ENCODE measurements at regions not wholly inside any gene's neighbourhood (a gene's known extent, or its start where the extent isn't known, plus 50 kb on each side); places are given as distances from the start of the nearest gene placed in this dataset.
A peak's percentile ranks its signal among the peaks of the same experiment; 100 is the strongest.

DNA sequence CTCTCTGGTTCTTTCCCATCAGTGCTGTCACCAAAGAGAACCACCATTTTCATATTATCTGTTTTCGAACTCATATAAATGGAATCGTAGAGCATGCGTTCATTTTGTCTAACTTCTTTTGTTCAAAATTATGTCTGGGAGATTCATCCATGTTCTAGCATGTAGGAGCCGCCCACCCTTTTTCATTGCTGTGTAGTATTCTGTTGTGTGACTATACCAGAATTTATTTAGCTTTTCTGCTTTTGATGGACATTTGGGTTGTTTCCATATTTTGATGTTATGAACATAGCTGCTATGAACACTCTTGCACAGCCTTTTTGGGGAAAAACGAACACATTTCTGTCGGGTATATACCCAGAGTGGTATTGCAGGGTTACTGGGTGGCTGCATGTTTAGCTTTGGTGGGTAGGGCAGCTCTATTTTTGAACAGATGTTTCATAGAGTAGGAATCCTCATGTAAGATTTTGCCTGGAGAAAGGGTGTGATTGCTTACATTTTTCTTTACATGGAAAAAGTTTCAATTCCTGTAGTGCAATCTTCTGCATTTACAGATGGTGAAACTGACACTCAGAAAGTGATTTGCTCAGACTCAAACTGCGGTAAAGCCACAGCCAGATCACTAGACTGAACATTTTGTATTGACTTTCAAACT lies 100.2 kb upstream of the IL12B start:
- Mint-ChIP-seq H3K27ac (ENCODE audit: unreplicated experiment) (no peak overlapping the region), H3K9me3 (ENCODE audit: unreplicated experiment) (peaks cover 3% of the 10 kb centered on the region), H3K36me3 (ENCODE audit: low read depth, unreplicated experiment) (peaks cover 2% of the 10 kb centered on the region), H3K27me3 (ENCODE audit: low read depth, unreplicated experiment) (peaks cover 48% of the 10 kb centered on the region), H3K4me3 (ENCODE audit: unreplicated experiment) (no peak overlapping the region), H3K4me1 (ENCODE audit: low read depth, unreplicated experiment) (no peaks in the 10 kb centered on the region)
- no peaks in the 10 kb centered on the region for H3K36me3 ChIP-seq (ENCODE audit: insufficient read depth, low read length)
- FAIRE-seq (peak; percentile 52), DNase-seq (ENCODE audit: low read depth) (no peak)
- no peak overlapping the region for H3K4me2 ChIP-seq (ENCODE audit: low read length)
- no peak overlapping the region for H2AFZ ChIP-seq (ENCODE audit: low read depth, low read length)
- no peaks in the 10 kb centered on the region for H3K79me2 ChIP-seq (ENCODE audit: insufficient read depth, low read length)
- H3K27me3 ChIP-seq (ENCODE audit: insufficient read depth, low read length) = peaks cover 14% of the 10 kb centered on the region
- no peaks in the 10 kb centered on the region for H3K4me1 ChIP-seq (ENCODE audit: insufficient read depth, low read length)
- no peak overlapping the region for H3K9ac ChIP-seq (ENCODE audit: low read length)
- no peak overlapping the region for H3K27ac ChIP-seq (ENCODE audit: low read depth, low read length)
- no peaks in the 10 kb centered on the region for H4K20me1 ChIP-seq (ENCODE audit: insufficient read depth, low read length)
- no peak for TF ChIP-seq EZH2 (IDR thresholded peaks at IDR 0.05; ENCODE audit: insufficient read depth, low read length)
- TF ChIP-seq, protein P1, sequence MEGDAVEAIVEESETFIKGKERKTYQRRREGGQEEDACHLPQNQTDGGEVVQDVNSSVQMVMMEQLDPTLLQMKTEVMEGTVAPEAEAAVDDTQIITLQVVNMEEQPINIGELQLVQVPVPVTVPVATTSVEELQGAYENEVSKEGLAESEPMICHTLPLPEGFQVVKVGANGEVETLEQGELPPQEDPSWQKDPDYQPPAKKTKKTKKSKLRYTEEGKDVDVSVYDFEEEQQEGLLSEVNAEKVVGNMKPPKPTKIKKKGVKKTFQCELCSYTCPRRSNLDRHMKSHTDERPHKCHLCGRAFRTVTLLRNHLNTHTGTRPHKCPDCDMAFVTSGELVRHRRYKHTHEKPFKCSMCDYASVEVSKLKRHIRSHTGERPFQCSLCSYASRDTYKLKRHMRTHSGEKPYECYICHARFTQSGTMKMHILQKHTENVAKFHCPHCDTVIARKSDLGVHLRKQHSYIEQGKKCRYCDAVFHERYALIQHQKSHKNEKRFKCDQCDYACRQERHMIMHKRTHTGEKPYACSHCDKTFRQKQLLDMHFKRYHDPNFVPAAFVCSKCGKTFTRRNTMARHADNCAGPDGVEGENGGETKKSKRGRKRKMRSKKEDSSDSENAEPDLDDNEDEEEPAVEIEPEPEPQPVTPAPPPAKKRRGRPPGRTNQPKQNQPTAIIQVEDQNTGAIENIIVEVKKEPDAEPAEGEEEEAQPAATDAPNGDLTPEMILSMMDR (IDR thresholded peaks at IDR 0.05; ENCODE audit: insufficient read depth, low read depth, low read length) = no peak
- H3K9me3 ChIP-seq (ENCODE audit: insufficient read depth, low read depth, low read length) = no peaks in the 10 kb centered on the region
- H3K4me3 ChIP-seq (ENCODE audit: insufficient read depth, low read depth, low read length) = no peak overlapping the region

DNA sequence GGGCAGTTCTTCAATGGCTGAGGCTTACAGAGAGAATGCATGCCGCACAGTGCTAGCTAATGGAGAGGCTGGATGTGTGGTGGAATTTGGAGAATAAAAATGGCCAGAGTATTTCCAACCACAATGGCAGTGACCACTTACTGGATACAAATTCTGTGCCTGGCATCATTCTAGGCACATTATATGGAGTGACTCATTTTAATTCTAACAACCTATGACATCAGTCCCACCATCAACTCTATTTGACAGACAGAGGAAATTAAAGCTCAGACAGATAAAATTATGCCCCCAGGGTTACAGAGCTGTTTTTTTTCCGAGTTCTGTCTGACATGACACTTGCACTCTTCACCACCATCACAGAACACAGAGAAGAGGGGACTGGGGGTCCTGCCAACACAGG lies 105.6 kb upstream of the IL12B start:
- no peak for FAIRE-seq

GRCh38 chr5:159438092-159438491 lies 107.8 kb upstream of the IL12B start:
- peaks cover 41% of the 10 kb centered on the region for H3K27me3 Mint-ChIP-seq (ENCODE audit: low read depth, unreplicated experiment)
- Histone ChIP-seq H3K27ac (ENCODE audit: low read depth, low read length) (no peak overlapping the region), H3K9me3 (ENCODE audit: insufficient read depth, low read depth, low read length) (no peaks in the 10 kb centered on the region), H3K36me3 (ENCODE audit: insufficient read depth, low read length) (no peaks in the 10 kb centered on the region), H4K20me1 (ENCODE audit: insufficient read depth, low read length) (no peaks in the 10 kb centered on the region), H3K9ac (ENCODE audit: low read length) (no peak overlapping the region), H3K27me3 (ENCODE audit: insufficient read depth, low read length) (peaks cover 2% of the 10 kb centered on the region), H2AFZ (ENCODE audit: low read depth, low read length) (no peak overlapping the region), H3K4me1 (ENCODE audit: insufficient read depth, low read length) (no peaks in the 10 kb centered on the region), H3K4me2 (ENCODE audit: low read length) (no peak overlapping the region), H3K4me3 (ENCODE audit: insufficient read depth, low read depth, low read length) (no peak overlapping the region), H3K79me2 (ENCODE audit: insufficient read depth, low read length) (no peaks in the 10 kb centered on the region)
- FAIRE-seq = no peak
- H3K4me1 Mint-ChIP-seq (ENCODE audit: low read depth, unreplicated experiment) = peaks cover 3% of the 10 kb centered on the region
- H3K36me3 Mint-ChIP-seq (ENCODE audit: low read depth, unreplicated experiment) = no peaks in the 10 kb centered on the region
- H3K27ac Mint-ChIP-seq (ENCODE audit: unreplicated experiment) = no peak overlapping the region
- no peak for TF ChIP-seq EZH2 (IDR thresholded peaks at IDR 0.05; ENCODE audit: insufficient read depth, low read length)
- TF ChIP-seq, protein P1 (IDR thresholded peaks at IDR 0.05; ENCODE audit: insufficient read depth, low read depth, low read length) = no peak
- H3K4me3 Mint-ChIP-seq (ENCODE audit: unreplicated experiment) = no peak overlapping the region
- DNase-seq (ENCODE audit: low read depth) = no peak
- peaks cover 4% of the 10 kb centered on the region for H3K9me3 Mint-ChIP-seq (ENCODE audit: unreplicated experiment)

More for the DNA sequence above, 105.6 kb upstream of the IL12B start:
- peaks cover 55% of the 10 kb centered on the region for H3K27me3 Mint-ChIP-seq (ENCODE audit: low read depth, unreplicated experiment)
- Histone ChIP-seq H3K79me2 (ENCODE audit: insufficient read depth, low read length) (no peaks in the 10 kb centered on the region), H3K4me1 (ENCODE audit: insufficient read depth, low read length) (no peaks in the 10 kb centered on the region), H4K20me1 (ENCODE audit: insufficient read depth, low read length) (no peaks in the 10 kb centered on the region), H3K9me3 (ENCODE audit: insufficient read depth, low read depth, low read length) (no peaks in the 10 kb centered on the region), H2AFZ (ENCODE audit: low read depth, low read length) (no peak overlapping the region), H3K9ac (ENCODE audit: low read length) (no peak overlapping the region), H3K4me3 (ENCODE audit: insufficient read depth, low read depth, low read length) (no peak overlapping the region), H3K36me3 (ENCODE audit: insufficient read depth, low read length) (no peaks in the 10 kb centered on the region), H3K27ac (ENCODE audit: low read depth, low read length) (no peak overlapping the region), H3K27me3 (ENCODE audit: insufficient read depth, low read length) (peaks cover 9% of the 10 kb centered on the region), H3K4me2 (ENCODE audit: low read length) (no peak overlapping the region)
- peaks cover 4% of the 10 kb centered on the region for H3K9me3 Mint-ChIP-seq (ENCODE audit: unreplicated experiment)
- no peaks in the 10 kb centered on the region for H3K36me3 Mint-ChIP-seq (ENCODE audit: low read depth, unreplicated experiment)
- no peak for TF ChIP-seq EZH2 (IDR thresholded peaks at IDR 0.05; ENCODE audit: insufficient read depth, low read length)
- TF ChIP-seq, protein P1 (IDR thresholded peaks at IDR 0.05; ENCODE audit: insufficient read depth, low read depth, low read length) = no peak
- H3K4me3 Mint-ChIP-seq (ENCODE audit: unreplicated experiment) = no peak overlapping the region
- no peak for DNase-seq (ENCODE audit: low read depth)
- H3K27ac Mint-ChIP-seq (ENCODE audit: unreplicated experiment) = no peak overlapping the region
- peaks cover 2% of the 10 kb centered on the region for H3K4me1 Mint-ChIP-seq (ENCODE audit: low read depth, unreplicated experiment)
